Nephron progenitor cell (in vitro differentiated cells): ENCODE measurements at regions not wholly inside any gene's neighbourhood (a gene's known extent, or its start where the extent isn't known, plus 50 kb on each side); places are given as distances from the start of the nearest gene placed in this dataset.

Experiments
- DNase-seq: peaks from one replicate; pipeline ENCODE4 v3.0.0; 2021
- H3K27ac Mint-ChIP-seq: 2 replicates; pipeline ENCODE4 v1.8.0; 2021; ENCODE audit warnings: mild to moderate bottlenecking, moderate library complexity, mixed read lengths
- H3K27me3 Mint-ChIP-seq: 2 replicates; pipeline ENCODE4 v1.8.0; 2021; ENCODE audit warnings: mild to moderate bottlenecking, low read depth, mixed read lengths; ENCODE audit not compliant: poor library complexity
- H3K36me3 Mint-ChIP-seq: 2 replicates; pipeline ENCODE4 v1.8.0; 2021; ENCODE audit warnings: low read depth, mixed read lengths
- H3K4me1 Mint-ChIP-seq: 2 replicates; pipeline ENCODE4 v1.8.0; 2021; ENCODE audit warnings: mixed read lengths
- H3K4me3 Mint-ChIP-seq: 2 replicates; pipeline ENCODE4 v1.8.0; 2021; ENCODE audit warnings: mild to moderate bottlenecking, moderate library complexity, mixed read lengths
- H3K9me3 Mint-ChIP-seq: 2 replicates; pipeline ENCODE4 v1.8.0; 2021; ENCODE audit warnings: mild to moderate bottlenecking, moderate library complexity, mixed read lengths
- TF ChIP-seq, protein P1 (sequence below): fragments of 200-600 bp; sonication (generic); IDR thresholded peaks from 2 replicates; pipeline ENCODE4 v1.5.0; 2021; ENCODE audit warnings: antibody characterized with exemption

- Mint-ChIP-seq H3K9me3 (no peaks in the 10 kb centered on the region), H3K27me3 (no peaks in the 10 kb centered on the region), H3K4me3 (no peak overlapping the region), H3K4me1 (peaks cover 2% of the 10 kb centered on the region), H3K27ac (no peak overlapping the region), H3K36me3 (no peaks in the 10 kb centered on the region)
- TF ChIP-seq, protein P1, sequence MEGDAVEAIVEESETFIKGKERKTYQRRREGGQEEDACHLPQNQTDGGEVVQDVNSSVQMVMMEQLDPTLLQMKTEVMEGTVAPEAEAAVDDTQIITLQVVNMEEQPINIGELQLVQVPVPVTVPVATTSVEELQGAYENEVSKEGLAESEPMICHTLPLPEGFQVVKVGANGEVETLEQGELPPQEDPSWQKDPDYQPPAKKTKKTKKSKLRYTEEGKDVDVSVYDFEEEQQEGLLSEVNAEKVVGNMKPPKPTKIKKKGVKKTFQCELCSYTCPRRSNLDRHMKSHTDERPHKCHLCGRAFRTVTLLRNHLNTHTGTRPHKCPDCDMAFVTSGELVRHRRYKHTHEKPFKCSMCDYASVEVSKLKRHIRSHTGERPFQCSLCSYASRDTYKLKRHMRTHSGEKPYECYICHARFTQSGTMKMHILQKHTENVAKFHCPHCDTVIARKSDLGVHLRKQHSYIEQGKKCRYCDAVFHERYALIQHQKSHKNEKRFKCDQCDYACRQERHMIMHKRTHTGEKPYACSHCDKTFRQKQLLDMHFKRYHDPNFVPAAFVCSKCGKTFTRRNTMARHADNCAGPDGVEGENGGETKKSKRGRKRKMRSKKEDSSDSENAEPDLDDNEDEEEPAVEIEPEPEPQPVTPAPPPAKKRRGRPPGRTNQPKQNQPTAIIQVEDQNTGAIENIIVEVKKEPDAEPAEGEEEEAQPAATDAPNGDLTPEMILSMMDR, result no peak
- DNase-seq, result no peak
Observed at GRCh38 chr15:96072821-96073220, 257.7 kb upstream of the NR2F2 start.

GRCh38 chr15:96073908-96074307 is 256.6 kb upstream of the NR2F2 start:
- Mint-ChIP-seq H3K4me3 (no peak overlapping the region), H3K4me1 (no peaks in the 10 kb centered on the region), H3K36me3 (no peaks in the 10 kb centered on the region), H3K9me3 (no peaks in the 10 kb centered on the region), H3K27ac (no peak overlapping the region), H3K27me3 (no peaks in the 10 kb centered on the region)
- no peak for DNase-seq
- TF ChIP-seq, protein P1, result no peak

DNA sequence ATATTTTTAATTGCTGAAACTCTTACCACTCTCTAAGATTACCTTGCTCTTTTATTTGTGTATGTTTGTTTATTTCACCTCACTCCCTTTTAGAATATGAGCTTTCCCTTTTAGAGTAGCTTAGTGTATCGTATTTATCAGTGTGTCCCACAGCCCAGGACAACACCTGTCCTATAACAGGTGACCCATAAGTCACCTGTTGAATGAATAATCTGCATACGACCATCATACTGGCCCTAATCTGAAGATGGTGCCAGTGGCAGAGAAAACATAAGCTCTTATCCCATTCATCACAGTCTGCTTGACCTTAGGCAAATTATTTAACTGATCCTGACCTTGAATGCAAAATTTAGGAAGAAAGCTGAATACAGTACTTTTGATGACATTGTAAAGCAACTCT is 254.6 kb upstream of the NR2F2 start:
- no peaks in the 10 kb centered on the region for H3K36me3 Mint-ChIP-seq
- no peaks in the 10 kb centered on the region for H3K9me3 Mint-ChIP-seq
- H3K4me1 Mint-ChIP-seq, result no peaks in the 10 kb centered on the region
- no peaks in the 10 kb centered on the region for H3K27me3 Mint-ChIP-seq
- no peak overlapping the region for H3K27ac Mint-ChIP-seq
- TF ChIP-seq, protein P1, result no peak
- H3K4me3 Mint-ChIP-seq, result no peak overlapping the region
- no peak for DNase-seq

DNA sequence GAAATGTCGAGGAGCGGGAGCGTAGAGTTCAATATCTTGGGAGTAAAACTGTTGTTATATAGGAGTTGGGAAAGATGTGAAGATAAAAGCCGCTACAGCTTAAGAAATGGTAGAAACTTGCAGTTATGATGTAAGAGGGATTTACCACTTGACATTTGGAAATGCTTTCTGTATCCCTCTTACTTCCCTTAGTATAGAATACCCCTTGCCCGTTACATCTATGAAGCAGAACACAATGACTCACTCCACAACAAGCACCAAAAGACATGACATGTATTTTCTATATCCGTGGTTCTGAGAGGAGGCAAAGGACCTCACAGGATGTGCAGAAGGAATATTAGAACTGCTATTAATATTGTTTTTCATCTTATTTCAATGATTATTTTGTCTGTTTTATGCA is 254.2 kb upstream of the NR2F2 start:
- H3K4me1 Mint-ChIP-seq, result no peaks in the 10 kb centered on the region
- H3K4me3 Mint-ChIP-seq, result no peak overlapping the region
- no peak for DNase-seq
- H3K36me3 Mint-ChIP-seq, result no peaks in the 10 kb centered on the region
- H3K27ac Mint-ChIP-seq, result no peak overlapping the region
- TF ChIP-seq, protein P1, result no peak
- no peaks in the 10 kb centered on the region for H3K27me3 Mint-ChIP-seq
- no peaks in the 10 kb centered on the region for H3K9me3 Mint-ChIP-seq

GRCh38 chr15:96079041-96079440 is 251.5 kb upstream of the NR2F2 start:
- H3K4me1 Mint-ChIP-seq, result no peaks in the 10 kb centered on the region
- H3K4me3 Mint-ChIP-seq, result no peak overlapping the region
- no peaks in the 10 kb centered on the region for H3K9me3 Mint-ChIP-seq
- no peaks in the 10 kb centered on the region for H3K27me3 Mint-ChIP-seq
- no peak overlapping the region for H3K27ac Mint-ChIP-seq
- TF ChIP-seq, protein P1, result no peak
- no peaks in the 10 kb centered on the region for H3K36me3 Mint-ChIP-seq
- no peak for DNase-seq

DNA sequence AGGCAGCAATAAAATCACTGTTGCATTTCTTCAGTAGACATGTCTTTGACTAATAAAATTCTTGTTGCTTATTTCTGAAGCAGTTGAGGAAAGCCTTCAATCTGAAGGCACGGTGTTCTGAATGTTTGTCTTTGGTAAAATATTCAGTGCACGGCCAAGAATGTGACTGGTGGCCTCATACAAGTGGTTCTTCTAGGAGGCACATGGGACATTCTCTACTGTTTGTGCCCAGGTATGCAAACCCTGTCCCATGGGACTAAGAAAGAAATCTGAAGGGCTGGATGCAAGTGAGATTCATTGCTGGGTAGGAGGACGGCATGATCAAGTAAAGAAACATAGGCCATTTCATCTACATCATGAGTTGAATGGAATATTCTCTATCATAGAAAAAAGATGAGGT is 250.6 kb upstream of the NR2F2 start:
- Mint-ChIP-seq H3K4me1 (no peaks in the 10 kb centered on the region), H3K9me3 (no peaks in the 10 kb centered on the region), H3K27ac (no peak overlapping the region), H3K4me3 (no peak overlapping the region), H3K27me3 (no peaks in the 10 kb centered on the region), H3K36me3 (no peaks in the 10 kb centered on the region)
- DNase-seq, result no peak
- TF ChIP-seq, protein P1, result no peak
